GM12878 (cell line): ENCODE measurements at regions not wholly inside any gene's neighbourhood (a gene's known extent, or its start where the extent isn't known, plus 50 kb on each side); places are given as distances from the start of the nearest gene placed in this dataset.

Experiments
- ATAC-seq: fragments of 200-7000 bp; cut with Tn5 transposase; 3 replicates; pipeline ENCODE4 v1.9.1; 2020; ENCODE audit warnings: mild to moderate bottlenecking, moderate library complexity
- BruUV-seq: library from RNA; stranded (reverse); fragments of 400-500 nt; replicated peaks from 2 replicates; lab custom pipeline; 2021; lab: Mats Ljungman, UMichigan
- CTCF ChIA-PET: fragments of 300-600 bp; sonication (Branson Sonifier 250); formaldehyde crosslinking; extraction: SDS; loops from one replicate; lab custom pipeline; 2021; ENCODE audit warnings: inconsistent platforms; lab: Yijun Ruan, JAX
- POLR2A ChIA-PET: fragments of 350-600 bp; formaldehyde crosslinking; extraction: SDS; loops from one replicate; lab custom pipeline; 2021; ENCODE audit warnings: inconsistent platforms; lab: Charles Lee
- RAD21 ChIA-PET: fragments of 300-600 bp; sonication (Branson Sonifier 250); formaldehyde crosslinking; loops from one replicate; lab custom pipeline; 2023; ENCODE audit warnings: antibody characterized with exemption; ENCODE audit not compliant: unreplicated experiment; lab: Charles Lee
- SMC1A ChIA-PET: fragments of 300-600 bp; sonication (Branson Sonifier 250); formaldehyde crosslinking; loops from one replicate; lab custom pipeline; 2023; ENCODE audit not compliant: unreplicated experiment, uncharacterized antibody; lab: Charles Lee
- DNase-seq: peaks from one replicate; pipeline ENCODE4 v3.0.0-alpha.2; 2011; ENCODE audit warnings: low read depth, low spot score
- FAIRE-seq: peaks from 3 replicates; lab custom pipeline; 2011; peaks lifted over from hg19 to GRCh38; lab: Jason Lieb, UNC
- H2AFZ ChIP-seq: 2 replicates; pipeline ENCODE4 v1.6.0; 2011; ENCODE audit warnings: low read depth, low read length, control low read depth; ENCODE audit not compliant: control insufficient read depth
- H3K27ac ChIP-seq: 2 replicates; pipeline ENCODE4 v1.5.1; 2011; ENCODE audit warnings: control low read depth; ENCODE audit not compliant: control insufficient read depth, insufficient read depth
- H3K27me3 ChIP-seq, 2 experiments: replicated peaks in 1 of 2; 2 replicates each; pipeline versions ENCODE4 v1.6.0 to v1.6.1; 2011; ENCODE audit warnings: low read length in 1 of 2; ENCODE audit not compliant: control insufficient read depth in 2 of 2, insufficient read depth in 2 of 2
- H3K36me3 ChIP-seq, 2 experiments: 2 replicates each; pipeline ENCODE4 v1.5.1; 2011; ENCODE audit warnings: low read length in 1 of 2; ENCODE audit not compliant: control insufficient read depth in 2 of 2, insufficient read depth in 2 of 2
- H3K4me1 ChIP-seq: 2 replicates; pipeline ENCODE4 v1.6.1; 2011; ENCODE audit warnings: mild to moderate bottlenecking, low read length, moderate library complexity, mixed read lengths; ENCODE audit not compliant: control insufficient read depth, insufficient read depth
- H3K4me2 ChIP-seq: 2 replicates; pipeline ENCODE4 v1.6.0; 2011; ENCODE audit warnings: control low read depth; ENCODE audit not compliant: control insufficient read depth, insufficient read depth
- H3K4me3 ChIP-seq: fragments of 200-600 bp; sonication (generic); 2 replicates; pipeline ENCODE4 v1.5.1; 2016
- H3K79me2 ChIP-seq: 2 replicates; pipeline ENCODE4 v1.6.0; 2011; ENCODE audit warnings: low read length; ENCODE audit not compliant: control insufficient read depth, insufficient read depth
- H3K9ac ChIP-seq: 2 replicates; pipeline ENCODE4 v1.8.0; 2011; ENCODE audit warnings: low read length, control low read depth, mixed read lengths; ENCODE audit not compliant: control insufficient read depth, insufficient read depth
- H3K9me3 ChIP-seq: replicated peaks from 3 replicates; pipeline ENCODE4 v1.5.1; 2011; ENCODE audit warnings: mild to moderate bottlenecking, low read length; ENCODE audit not compliant: control insufficient read depth, insufficient read depth
- H4K20me1 ChIP-seq: 2 replicates; pipeline ENCODE4 v1.6.0; 2011; ENCODE audit not compliant: control insufficient read depth, insufficient read depth
- CBFB ChIP-seq: IDR thresholded peaks from 2 replicates; pipeline ENCODE4 v1.6.1; 2016; ENCODE audit warnings: antibody characterized with exemption, low read depth
- MEF2A ChIP-seq: IDR thresholded peaks from 2 replicates; pipeline ENCODE4 v1.6.1; 2011; ENCODE audit warnings: low read depth, mild to moderate bottlenecking, low read length, moderate library complexity; ENCODE audit not compliant: insufficient read depth
- MYC ChIP-seq: IDR thresholded peaks from 2 replicates; pipeline ENCODE4 v1.6.1; 2011; ENCODE audit warnings: mild to moderate bottlenecking, low read length, moderate library complexity, inconsistent platforms; ENCODE audit not compliant: insufficient read depth, insufficient replicate concordance, insufficient read length, severe bottlenecking
- SRF ChIP-seq, 2 experiments: IDR thresholded peaks; 2 replicates each; pipeline ENCODE4 v1.6.1; 2011; ENCODE audit warnings: low read depth in 2 of 2, low read length in 2 of 2, mild to moderate bottlenecking in 1 of 2, moderate library complexity in 1 of 2
- TCF12 ChIP-seq: IDR thresholded peaks from 2 replicates; pipeline ENCODE4 v1.6.1; 2011; ENCODE audit warnings: low read depth, mild to moderate bottlenecking, low read length
- ZNF217 ChIP-seq: fragments of 450-650 bp; IDR thresholded peaks from 2 replicates; pipeline ENCODE4 v1.6.1; 2017; ENCODE audit warnings: antibody characterized with exemption, mild to moderate bottlenecking
- WGBS: methylation state at CpG from one replicate; pipeline ENCODE4 v1.1.6; 2016; ENCODE audit warnings: low lambda C conversion rate; ENCODE audit not compliant: insufficient replicate concordance, insufficient coverage; ENCODE audit errors: missing lambda C conversion rate; 5-methylcytosine and 5-hydroxymethylcytosine counted together
- in situ Hi-C: fragments of 300-500 bp; cut with MboI; formaldehyde crosslinking; loops from 9 replicates; pipeline ENCODE4 v1.14.3; 2018; ENCODE audit warnings: mixed read lengths
- intact Hi-C: fragments of 100-400 bp; cut with micrococcal nuclease; formaldehyde crosslinking; loops from one replicate; pipeline ENCODE4 v1.14.2; 2022; ENCODE audit not compliant: unreplicated experiment
- TF ChIP-seq, protein P1 (sequence below): fragments of 450-650 bp; IDR thresholded peaks from 2 replicates; pipeline ENCODE4 v1.6.1; 2016; ENCODE audit warnings: mild to moderate bottlenecking
- TF ChIP-seq, protein P2 (sequence below): fragments of 450-650 bp; formaldehyde crosslinking; IDR thresholded peaks from 2 replicates; pipeline ENCODE4 v1.5.0; 2022; ENCODE audit warnings: mild to moderate bottlenecking, missing genetic modification characterization

DNA sequence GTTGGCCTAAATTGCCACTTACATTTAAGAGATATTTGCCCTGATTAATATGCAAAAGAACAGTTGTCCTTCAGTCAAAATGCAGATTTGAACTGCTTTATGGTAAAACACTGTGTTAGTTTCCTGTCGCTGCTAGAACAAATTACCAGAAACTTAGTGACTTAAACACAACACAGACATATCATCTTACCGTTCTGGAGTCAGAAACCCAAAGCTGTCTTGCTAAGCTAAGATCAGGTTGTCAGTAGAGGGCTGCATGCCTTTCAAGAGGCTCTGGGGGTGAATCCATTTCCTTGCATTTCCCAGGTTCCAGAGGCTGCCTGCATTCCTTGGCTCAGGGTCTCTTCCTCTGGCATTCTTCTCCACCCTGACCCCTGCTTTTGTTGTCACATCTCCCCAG, 149.5 kb downstream of the FAM161A start:
- intact Hi-C loops (no loop called here), in situ Hi-C loops (no loop called here)
- Histone ChIP-seq H3K27me3 (no peaks in the 10 kb centered on the region), H3K9ac (no peak overlapping the region), H2AFZ (peak overlapping the region; percentile 51), H3K4me2 (no peak overlapping the region), H3K79me2 (no peaks in the 10 kb centered on the region), H3K4me3 (no peak overlapping the region), H4K20me1 (no peaks in the 10 kb centered on the region), H3K9me3 (no peaks in the 10 kb centered on the region), H3K4me1 (peaks cover 16% of the 10 kb centered on the region), H3K36me3 (no peaks in the 10 kb centered on the region), H3K27ac (no peak overlapping the region)
- POLR2A ChIA-PET, result no interaction called here
- WGBS, result 90% methylated on average over 2 of the region's 2 CpGs
- SMC1A ChIA-PET, result interaction anchor here (0.6 to 1.0 kb wide), 4 partner anchors 9 to 907 kb away, joined by 3 read pairs; no protein-coding TSS in a partner anchor
- RAD21 ChIA-PET, result no interaction called here
- CTCF ChIA-PET, result no interaction called here
- no peak for TF ChIP-seq CBFB
- TF ChIP-seq TCF12, result no peak
- TF ChIP-seq MYC, result no peak
- TF ChIP-seq MEF2A, result no peak
- no peak for TF ChIP-seq ZNF217
- BruUV-seq, result no TSS peak
- no peak for FAIRE-seq
- ATAC-seq, result no peak
- no peak for DNase-seq

DNA sequence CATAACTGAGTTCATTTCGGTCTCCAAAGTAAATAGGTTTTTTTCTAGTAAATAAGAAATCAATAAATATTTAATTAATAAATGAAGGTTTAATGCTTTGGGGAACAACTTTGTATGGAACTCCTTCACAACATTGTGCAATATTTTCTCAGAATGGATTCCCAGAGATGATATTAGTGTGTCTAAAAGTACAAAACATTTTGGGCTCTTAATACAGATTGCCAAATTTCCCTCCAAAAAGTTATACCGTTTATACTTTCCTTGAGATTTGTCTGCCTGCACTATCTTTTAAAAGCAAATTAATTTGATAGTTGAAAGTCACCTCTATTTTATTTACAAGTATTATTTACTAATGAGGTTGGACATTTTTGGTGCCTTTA, 151.8 kb downstream of the FAM161A start:
- no peak overlapping the region for H2AFZ ChIP-seq
- ATAC-seq (no peak), FAIRE-seq (no peak), DNase-seq (no peak)
- 96% methylated on average over 2 of the region's 2 CpGs for WGBS
- BruUV-seq, result no TSS peak
- ChIA-PET SMC1A (interaction anchor here (0.6 to 1.1 kb wide), 2 partner anchors 33 to 44 kb away, joined by 3 read pairs; no protein-coding TSS in a partner anchor), CTCF (interaction anchor here (1.3 to 1.8 kb wide), 3 partner anchors 31 to 91 kb away, joined by 4 to 5 read pairs (median 4); no protein-coding TSS in a partner anchor), RAD21 (no interaction called here), POLR2A (interaction anchor here (0.5 kb wide), 1 partner anchor 301 kb away, joined by 5 read pairs; no protein-coding TSS in a partner anchor)
- no peaks in the 10 kb centered on the region for H3K27me3 ChIP-seq
- no peaks in the 10 kb centered on the region for H3K36me3 ChIP-seq
- no peak overlapping the region for H3K27ac ChIP-seq
- in situ Hi-C loops, result no loop called here
- H3K4me2 ChIP-seq, result no peak overlapping the region
- H3K9ac ChIP-seq, result no peak overlapping the region
- H4K20me1 ChIP-seq, result no peaks in the 10 kb centered on the region
- H3K4me3 ChIP-seq, result no peak overlapping the region
- H3K79me2 ChIP-seq, result no peaks in the 10 kb centered on the region
- TF ChIP-seq, protein P1, sequence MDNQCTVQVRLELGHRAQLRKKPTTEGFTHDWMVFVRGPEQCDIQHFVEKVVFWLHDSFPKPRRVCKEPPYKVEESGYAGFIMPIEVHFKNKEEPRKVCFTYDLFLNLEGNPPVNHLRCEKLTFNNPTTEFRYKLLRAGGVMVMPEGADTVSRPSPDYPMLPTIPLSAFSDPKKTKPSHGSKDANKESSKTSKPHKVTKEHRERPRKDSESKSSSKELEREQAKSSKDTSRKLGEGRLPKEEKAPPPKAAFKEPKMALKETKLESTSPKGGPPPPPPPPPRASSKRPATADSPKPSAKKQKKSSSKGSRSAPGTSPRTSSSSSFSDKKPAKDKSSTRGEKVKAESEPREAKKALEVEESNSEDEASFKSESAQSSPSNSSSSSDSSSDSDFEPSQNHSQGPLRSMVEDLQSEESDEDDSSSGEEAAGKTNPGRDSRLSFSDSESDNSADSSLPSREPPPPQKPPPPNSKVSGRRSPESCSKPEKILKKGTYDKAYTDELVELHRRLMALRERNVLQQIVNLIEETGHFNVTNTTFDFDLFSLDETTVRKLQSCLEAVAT, result no peak
- TF ChIP-seq, protein P2, sequence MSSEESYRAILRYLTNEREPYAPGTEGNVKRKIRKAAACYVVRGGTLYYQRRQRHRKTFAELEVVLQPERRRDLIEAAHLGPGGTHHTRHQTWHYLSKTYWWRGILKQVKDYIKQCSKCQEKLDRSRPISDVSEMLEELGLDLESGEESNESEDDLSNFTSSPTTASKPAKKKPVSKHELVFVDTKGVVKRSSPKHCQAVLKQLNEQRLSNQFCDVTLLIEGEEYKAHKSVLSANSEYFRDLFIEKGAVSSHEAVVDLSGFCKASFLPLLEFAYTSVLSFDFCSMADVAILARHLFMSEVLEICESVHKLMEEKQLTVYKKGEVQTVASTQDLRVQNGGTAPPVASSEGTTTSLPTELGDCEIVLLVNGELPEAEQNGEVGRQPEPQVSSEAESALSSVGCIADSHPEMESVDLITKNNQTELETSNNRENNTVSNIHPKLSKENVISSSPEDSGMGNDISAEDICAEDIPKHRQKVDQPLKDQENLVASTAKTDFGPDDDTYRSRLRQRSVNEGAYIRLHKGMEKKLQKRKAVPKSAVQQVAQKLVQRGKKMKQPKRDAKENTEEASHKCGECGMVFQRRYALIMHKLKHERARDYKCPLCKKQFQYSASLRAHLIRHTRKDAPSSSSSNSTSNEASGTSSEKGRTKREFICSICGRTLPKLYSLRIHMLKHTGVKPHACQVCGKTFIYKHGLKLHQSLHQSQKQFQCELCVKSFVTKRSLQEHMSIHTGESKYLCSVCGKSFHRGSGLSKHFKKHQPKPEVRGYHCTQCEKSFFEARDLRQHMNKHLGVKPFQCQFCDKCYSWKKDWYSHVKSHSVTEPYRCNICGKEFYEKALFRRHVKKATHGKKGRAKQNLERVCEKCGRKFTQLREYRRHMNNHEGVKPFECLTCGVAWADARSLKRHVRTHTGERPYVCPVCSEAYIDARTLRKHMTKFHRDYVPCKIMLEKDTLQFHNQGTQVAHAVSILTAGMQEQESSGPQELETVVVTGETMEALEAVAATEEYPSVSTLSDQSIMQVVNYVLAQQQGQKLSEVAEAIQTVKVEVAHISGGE (CRISPR knock-in tag), result no peak
- no peak for TF ChIP-seq SRF (IDR thresholded peaks at IDR 0.05; ENCODE audit: low read depth in 2 of 2, low read length in 2 of 2)
- no peaks in the 10 kb centered on the region for H3K9me3 ChIP-seq
- intact Hi-C loops, result no loop called here
- peaks cover 6% of the 10 kb centered on the region for H3K4me1 ChIP-seq
